ENCODE measurements at regions not wholly inside any gene's neighbourhood (a gene's known extent, or its start where the extent isn't known, plus 50 kb on each side); places are given as distances from the start of the nearest gene placed in this dataset.

GRCh38 chr13:21757763-21758162 lies 86.9 kb downstream of the FGF9 start:
- no peak for DNase-seq (ENCODE audit: low read depth, low spot score)

GRCh38 chr13:21758441-21758840 lies 87.6 kb downstream of the FGF9 start:
- DNase-seq (ENCODE audit: low read depth, low spot score) = no peak

GRCh38 chr13:21759463-21759862 lies 88.6 kb downstream of the FGF9 start:
- DNase-seq (ENCODE audit: low read depth, low spot score) = no peak

- DNase-seq (ENCODE audit: low read depth, low spot score) = no peak
Observed at GRCh38 chr13:21759911-21760310, 89.0 kb downstream of the FGF9 start.

GRCh38 chr13:21761770-21762169 lies 90.9 kb downstream of the FGF9 start:
- no peak for DNase-seq (ENCODE audit: low read depth, low spot score)

GRCh38 chr13:21762512-21762911 lies 91.6 kb downstream of the FGF9 start:
- no peak for DNase-seq (ENCODE audit: low read depth, low spot score)

- DNase-seq (ENCODE audit: low read depth, low spot score) = no peak
Observed at GRCh38 chr13:21767032-21767431, 96.2 kb downstream of the FGF9 start.

GRCh38 chr13:21771075-21771474 lies 100.2 kb downstream of the FGF9 start:
- no peak for DNase-seq (ENCODE audit: low read depth, low spot score)

- DNase-seq (ENCODE audit: low read depth, low spot score) = no peak
Observed at GRCh38 chr13:21777166-21777565, 106.3 kb downstream of the FGF9 start.

GRCh38 chr13:21777813-21778212 lies 106.9 kb downstream of the FGF9 start:
- DNase-seq (ENCODE audit: low read depth, low spot score) = no peak

- DNase-seq (ENCODE audit: low read depth, low spot score) = no peak
Observed at GRCh38 chr13:21782736-21783135, 111.9 kb downstream of the FGF9 start.

- no peak for DNase-seq (ENCODE audit: low read depth, low spot score)
Observed at GRCh38 chr13:21785990-21786389, 115.1 kb downstream of the FGF9 start.

GRCh38 chr13:21796066-21796465 lies 125.2 kb downstream of the FGF9 start:
- DNase-seq (ENCODE audit: low read depth, low spot score) = no peak

- DNase-seq (ENCODE audit: low read depth, low spot score) = no peak
Observed at GRCh38 chr13:21796775-21797514, 126.1 kb downstream of the FGF9 start.

GRCh38 chr13:21797736-21798135 lies 126.9 kb downstream of the FGF9 start:
- no peak for DNase-seq (ENCODE audit: low read depth, low spot score)

- DNase-seq (ENCODE audit: low read depth, low spot score) = no peak
Observed at GRCh38 chr13:21798181-21798580, 127.3 kb downstream of the FGF9 start.

- DNase-seq (ENCODE audit: low read depth, low spot score) = no peak
Observed at GRCh38 chr13:21799671-21800070, 128.8 kb downstream of the FGF9 start.

- peak; percentile 5 for DNase-seq (ENCODE audit: low read depth, low spot score)
Observed at GRCh38 chr13:21800837-21801616, 130.2 kb downstream of the FGF9 start.

- DNase-seq (ENCODE audit: low read depth, low spot score) = no peak
Observed at GRCh38 chr13:21805733-21806132, 134.9 kb downstream of the FGF9 start.

GRCh38 chr13:21812192-21812626 lies 141.3 kb downstream of the FGF9 start:
- peak; percentile 67 for DNase-seq (ENCODE audit: low read depth, low spot score)

- DNase-seq (ENCODE audit: low read depth, low spot score) = no peak
Observed at GRCh38 chr13:21813110-21813509, 142.2 kb downstream of the FGF9 start.

GRCh38 chr13:21813844-21814243 lies 143.0 kb downstream of the FGF9 start:
- DNase-seq (ENCODE audit: low read depth, low spot score) = no peak

GRCh38 chr13:21814604-21815003 lies 143.7 kb downstream of the FGF9 start:
- DNase-seq (ENCODE audit: low read depth, low spot score) = no peak
